DOHH2 (cell line): ENCODE measurements at regions not wholly inside any gene's neighbourhood (a gene's known extent, or its start where the extent isn't known, plus 50 kb on each side); places are given as distances from the start of the nearest gene placed in this dataset.
A peak's percentile ranks its signal among the peaks of the same experiment; 100 is the strongest.

Source experiments
- H3F3A ChIP-seq: fragments of 200-600 bp; sonication (generic), shearing (Covaris generic); 2 replicates; pipeline ENCODE4 v1.6.0; 2016; ENCODE audit warnings: antibody characterized with exemption, mild to moderate bottlenecking; ENCODE audit not compliant: control insufficient read depth, insufficient read depth
- H3K27ac ChIP-seq: fragments of 200-600 bp; sonication (generic); 2 replicates; pipeline ENCODE4 v1.5.1; 2014; ENCODE audit warnings: low read depth, mild to moderate bottlenecking, low read length, moderate library complexity
- H3K27me3 ChIP-seq: fragments of 200-600 bp; sonication (generic); 2 replicates; pipeline ENCODE4 v1.6.1; 2014; ENCODE audit warnings: mild to moderate bottlenecking, low read length, mixed read lengths; ENCODE audit not compliant: control insufficient read depth
- H3K36me3 ChIP-seq: fragments of 200-600 bp; sonication (generic); 2 replicates; pipeline ENCODE4 v1.6.1; 2014; ENCODE audit warnings: mild to moderate bottlenecking, low read length, moderate library complexity, mixed read lengths; ENCODE audit not compliant: control insufficient read depth
- H3K4me1 ChIP-seq: fragments of 200-600 bp; sonication (generic); 2 replicates; pipeline ENCODE4 v1.6.1; 2014; ENCODE audit warnings: mild to moderate bottlenecking, low read length, mixed read lengths; ENCODE audit not compliant: control insufficient read depth
- H3K4me2 ChIP-seq: fragments of 200-600 bp; sonication (generic); 2 replicates; pipeline ENCODE4 v1.6.0; 2014; ENCODE audit warnings: mild to moderate bottlenecking, low read length, moderate library complexity
- H3K4me3 ChIP-seq: fragments of 200-600 bp; sonication (generic); 2 replicates; pipeline ENCODE4 v1.5.1; 2014; ENCODE audit warnings: mild to moderate bottlenecking, low read length, mixed read lengths
- H3K79me2 ChIP-seq: fragments of 200-600 bp; sonication (generic); 2 replicates; pipeline ENCODE4 v1.6.1; 2014; ENCODE audit warnings: mild to moderate bottlenecking, low read length, mixed read lengths; ENCODE audit not compliant: control insufficient read depth
- H3K9me2 ChIP-seq: fragments of 200-600 bp; sonication (generic); replicated peaks from 2 replicates; pipeline ENCODE4 v1.6.1; 2014; ENCODE audit warnings: mild to moderate bottlenecking, low read length, mixed read lengths; ENCODE audit not compliant: control insufficient read depth
- H3K9me3 ChIP-seq: fragments of 200-600 bp; sonication (generic); 2 replicates; pipeline ENCODE4 v1.6.1; 2014; ENCODE audit warnings: antibody characterized with exemption, low read length, mixed read lengths; ENCODE audit not compliant: control insufficient read depth, insufficient read depth
- H4K20me1 ChIP-seq: fragments of 200-600 bp; sonication (generic); 2 replicates; pipeline ENCODE4 v1.6.0; 2014; ENCODE audit warnings: low read depth, mild to moderate bottlenecking, antibody characterized with exemption, low read length, moderate library complexity; ENCODE audit not compliant: control insufficient read depth, insufficient read depth
- CTCF ChIP-seq: fragments of 200-600 bp; sonication (generic); IDR thresholded peaks from one replicate; pipeline ENCODE4 v1.5.1; 2014; ENCODE audit warnings: antibody characterized with exemption, mild to moderate bottlenecking, low read depth, low read length; ENCODE audit not compliant: poor library complexity, severe bottlenecking
- EZH2phosphoT487 ChIP-seq: fragments of 200-600 bp; sonication (generic); IDR thresholded peaks from 2 replicates; pipeline ENCODE4 v1.6.1; 2017; ENCODE audit warnings: borderline replicate concordance, mild to moderate bottlenecking, antibody characterized with exemption, low read length, moderate library complexity, mixed read lengths

- H3K4me2 ChIP-seq: peak overlapping the region; percentile 62
- no peaks in the 10 kb centered on the region for H4K20me1 ChIP-seq
- TF ChIP-seq EZH2phosphoT487 (no peak), CTCF (no peak)
- H3K79me2 ChIP-seq: no peaks in the 10 kb centered on the region
- H3F3A ChIP-seq: peaks cover 14% of the 10 kb centered on the region
- no peaks in the 10 kb centered on the region for H3K27me3 ChIP-seq
- no peak overlapping the region for H3K27ac ChIP-seq
- no peaks in the 10 kb centered on the region for H3K36me3 ChIP-seq
- H3K4me3 ChIP-seq: peak overlapping the region; percentile 33
- H3K9me3 ChIP-seq: no peaks in the 10 kb centered on the region
- H3K9me2 ChIP-seq: no peaks in the 10 kb centered on the region
- peaks cover 54% of the 10 kb centered on the region for H3K4me1 ChIP-seq
These were observed 119.1 kb upstream of the PELI1 start for GRCh38 chr2:64263315-64263714.

- peaks cover 17% of the 10 kb centered on the region for H3K4me1 ChIP-seq
- H3K9me2 ChIP-seq: no peaks in the 10 kb centered on the region
- no peak overlapping the region for H3K27ac ChIP-seq
- H3K4me2 ChIP-seq: no peak overlapping the region
- no peaks in the 10 kb centered on the region for H4K20me1 ChIP-seq
- no peak overlapping the region for H3K4me3 ChIP-seq
- no peaks in the 10 kb centered on the region for H3K79me2 ChIP-seq
- H3K27me3 ChIP-seq: no peaks in the 10 kb centered on the region
- no peak for TF ChIP-seq CTCF
- no peak for TF ChIP-seq EZH2phosphoT487
- H3F3A ChIP-seq: no peaks in the 10 kb centered on the region
- H3K9me3 ChIP-seq: no peaks in the 10 kb centered on the region
- H3K36me3 ChIP-seq: no peaks in the 10 kb centered on the region
These were observed 123.5 kb upstream of the PELI1 start for GRCh38 chr2:64267699-64268098.

GRCh38 chr2:64268330-64269048 lies 124.3 kb upstream of the PELI1 start:
- Histone ChIP-seq H3K9me3 (no peaks in the 10 kb centered on the region), H3K4me3 (no peak overlapping the region), H3K36me3 (no peaks in the 10 kb centered on the region), H3K27me3 (no peaks in the 10 kb centered on the region), H3F3A (no peaks in the 10 kb centered on the region), H3K4me1 (peaks cover 14% of the 10 kb centered on the region), H3K4me2 (no peak overlapping the region), H3K27ac (no peak overlapping the region), H4K20me1 (no peaks in the 10 kb centered on the region), H3K79me2 (no peaks in the 10 kb centered on the region), H3K9me2 (no peaks in the 10 kb centered on the region)
- TF ChIP-seq EZH2phosphoT487 (no peak), CTCF (no peak)
